SU-DHL-6 (cell line): ENCODE measurements at regions not wholly inside any gene's neighbourhood (a gene's known extent, or its start where the extent isn't known, plus 50 kb on each side); places are given as distances from the start of the nearest gene placed in this dataset.
"Not testable (repeated sequence)": the region's sequence is repeated elsewhere in the genome, so short reads cannot be mapped to it uniquely, and the experiment has no call there.

Source experiments
- H2AFZ ChIP-seq: fragments of 200-600 bp; sonication (generic); 2 replicates; pipeline ENCODE4 v1.6.1; 2014; ENCODE audit warnings: low read depth, mild to moderate bottlenecking, moderate library complexity, mixed read lengths, antibody characterized with exemption, low read length; ENCODE audit not compliant: severe bottlenecking
- H3F3A ChIP-seq: fragments of 200-600 bp; shearing (Covaris generic); 2 replicates; pipeline ENCODE4 v1.6.0; 2016; ENCODE audit warnings: antibody characterized with exemption, mild to moderate bottlenecking; ENCODE audit not compliant: insufficient read depth
- H3K27ac ChIP-seq: fragments of 200-600 bp; sonication (generic); 2 replicates; pipeline ENCODE4 v1.5.1; 2016; ENCODE audit warnings: low read depth, mild to moderate bottlenecking, low read length, moderate library complexity, mixed read lengths
- H3K27me3 ChIP-seq: fragments of 200-600 bp; sonication (generic), shearing (Covaris generic); 2 replicates; pipeline ENCODE4 v1.6.0; 2014; ENCODE audit warnings: mild to moderate bottlenecking, low read length
- H3K36me3 ChIP-seq: fragments of 200-600 bp; sonication (generic); 2 replicates; pipeline ENCODE4 v1.6.1; 2014; ENCODE audit warnings: mild to moderate bottlenecking, low read length, mixed read lengths
- H3K4me2 ChIP-seq: fragments of 300-600, 200-600 bp; shearing (Covaris generic), sonication (generic); 2 replicates; pipeline ENCODE4 v1.6.0; 2014; ENCODE audit warnings: low read length, low read depth, mild to moderate bottlenecking; ENCODE audit not compliant: poor library complexity, severe bottlenecking
- H3K4me3 ChIP-seq: fragments of 200-600 bp; sonication (generic); 2 replicates; pipeline ENCODE4 v1.5.1; 2014; ENCODE audit warnings: antibody characterized with exemption, low read length, mild to moderate bottlenecking, mixed read lengths; ENCODE audit not compliant: insufficient read depth, poor library complexity, severe bottlenecking
- H3K79me2 ChIP-seq: fragments of 200-600 bp; sonication (generic); 2 replicates; pipeline ENCODE4 v1.6.1; 2014; ENCODE audit warnings: mild to moderate bottlenecking, low read length, moderate library complexity; ENCODE audit not compliant: insufficient read depth
- H3K9ac ChIP-seq: fragments of 200-600 bp; sonication (generic); 2 replicates; pipeline ENCODE4 v1.7.0; 2014; ENCODE audit warnings: mild to moderate bottlenecking, low read length
- H3K9me2 ChIP-seq: fragments of 200-600 bp; sonication (generic); replicated peaks from 2 replicates; pipeline ENCODE4 v1.6.1; 2014; ENCODE audit warnings: low read length; ENCODE audit not compliant: insufficient read depth
- H3K9me3 ChIP-seq: fragments of 200-600 bp; sonication (generic); 2 replicates; pipeline ENCODE4 v1.6.1; 2014; ENCODE audit warnings: low read length, mixed read lengths; ENCODE audit not compliant: insufficient read depth
- H4K20me1 ChIP-seq: fragments of 200-600 bp; sonication (generic); 2 replicates; pipeline ENCODE4 v1.6.1; 2014; ENCODE audit warnings: low read depth, mild to moderate bottlenecking, antibody characterized with exemption, low read length, moderate library complexity, mixed read lengths
- EZH2phosphoT487 ChIP-seq: fragments of 200-600 bp; sonication (generic), shearing (Covaris generic); conservative IDR thresholded peaks from 2 replicates; pipeline ENCODE4 v1.6.1; 2018; ENCODE audit warnings: mild to moderate bottlenecking, antibody characterized with exemption, low read length, moderate library complexity, mixed read lengths
- TF ChIP-seq, protein P1 (sequence below): fragments of 200-600 bp; sonication (generic); IDR thresholded peaks from one replicate; pipeline ENCODE4 v1.5.1; 2017; ENCODE audit warnings: antibody characterized with exemption, mild to moderate bottlenecking, low read length, moderate library complexity; ENCODE audit not compliant: insufficient read depth, poor library complexity, severe bottlenecking

DNA sequence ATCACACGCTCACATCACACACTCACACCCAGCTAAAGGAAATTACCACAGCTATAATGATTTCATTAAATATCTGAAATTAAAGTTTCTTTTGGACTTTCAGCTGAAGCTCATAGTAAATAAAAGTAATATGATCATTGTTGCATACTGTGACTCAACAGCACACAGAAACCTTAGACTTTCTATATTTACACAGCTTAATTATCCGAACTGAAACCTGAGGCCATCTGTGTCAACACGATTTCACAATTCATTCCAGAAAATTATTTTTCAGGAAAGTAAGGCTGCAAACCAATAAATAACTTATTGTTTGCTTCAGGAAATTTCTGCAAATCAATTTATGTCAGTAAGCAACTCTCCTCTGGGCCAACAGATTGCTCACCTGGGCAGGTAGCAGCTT lies 1352.2 kb upstream of the CDH18 start:
- H2AFZ ChIP-seq, H3K9me2 ChIP-seq, H3K79me2 ChIP-seq, H3K36me3 ChIP-seq, H4K20me1 ChIP-seq, H3K4me3 ChIP-seq, H3K4me2 ChIP-seq, H3K9me3 ChIP-seq, H3K27ac ChIP-seq, H3K27me3 ChIP-seq, H3K9ac ChIP-seq, H3F3A ChIP-seq: not testable (repeated sequence)

GRCh38 chr5:21336478-21336877 lies 1348.5 kb upstream of the CDH18 start:
- not testable (repeated sequence) for H3K27me3 ChIP-seq, H3K4me3 ChIP-seq

GRCh38 chr5:21315376-21315775 lies 1327.4 kb upstream of the CDH18 start:
- not testable (repeated sequence) for H3K79me2 ChIP-seq, H3K4me2 ChIP-seq, H3K9me2 ChIP-seq, H3K27me3 ChIP-seq, H2AFZ ChIP-seq, H3K9ac ChIP-seq, H3K27ac ChIP-seq, H3K9me3 ChIP-seq, H4K20me1 ChIP-seq, H3K36me3 ChIP-seq, H3F3A ChIP-seq, H3K4me3 ChIP-seq

More at GRCh38 chr5:21336478-21336877, 1348.5 kb upstream of the CDH18 start:
- not testable (repeated sequence) for H3K79me2 ChIP-seq, H3K27ac ChIP-seq, H3K4me2 ChIP-seq, H3K9me3 ChIP-seq, H4K20me1 ChIP-seq, H3F3A ChIP-seq, H3K36me3 ChIP-seq, H3K9me2 ChIP-seq, H2AFZ ChIP-seq, H3K9ac ChIP-seq

DNA sequence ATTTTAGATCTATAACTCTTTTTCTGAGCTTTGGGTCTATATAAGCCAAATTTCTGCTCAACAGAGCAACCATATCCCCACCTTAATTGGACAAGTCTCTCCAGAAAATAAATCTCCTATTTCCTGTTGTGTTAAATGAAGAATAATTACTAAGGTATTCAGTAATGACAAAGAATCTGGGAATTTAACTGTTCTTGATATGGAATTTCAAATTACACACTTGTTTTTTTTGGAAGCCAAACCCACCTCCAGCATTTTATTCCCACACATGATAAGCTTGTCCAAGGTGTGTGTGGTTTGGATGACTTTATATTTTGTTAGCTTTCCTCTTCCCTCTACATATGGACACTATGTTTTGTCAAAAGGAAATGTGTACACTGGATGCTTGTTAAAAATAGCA lies 1313.2 kb upstream of the CDH18 start:
- not testable (repeated sequence) for H3K4me3 ChIP-seq, H3F3A ChIP-seq, H2AFZ ChIP-seq

GRCh38 chr5:21274361-21274760 lies 1286.4 kb upstream of the CDH18 start:
- H3K27me3 ChIP-seq, H3K36me3 ChIP-seq, H3K9ac ChIP-seq: not testable (repeated sequence)

More for the DNA sequence above, 1313.2 kb upstream of the CDH18 start:
- not testable (repeated sequence) for H3K9me3 ChIP-seq, H3K4me2 ChIP-seq, H3K9ac ChIP-seq, H3K27ac ChIP-seq, H3K36me3 ChIP-seq, H3K79me2 ChIP-seq, H3K27me3 ChIP-seq, H3K9me2 ChIP-seq, H4K20me1 ChIP-seq

GRCh38 chr5:21263361-21263760 lies 1275.4 kb upstream of the CDH18 start:
- Histone ChIP-seq H3K9ac (no peak overlapping the region), H3K9me2 (no peaks in the 10 kb centered on the region), H3K9me3 (no peaks in the 10 kb centered on the region), H3K36me3 (no peaks in the 10 kb centered on the region), H3K27me3 (no peaks in the 10 kb centered on the region), H3F3A (no peaks in the 10 kb centered on the region), H3K79me2 (no peaks in the 10 kb centered on the region), H4K20me1 (no peaks in the 10 kb centered on the region), H2AFZ (no peak overlapping the region), H3K27ac (no peak overlapping the region), H3K4me2 (no peak overlapping the region), H3K4me3 (no peak overlapping the region)
- no peak for TF ChIP-seq EZH2phosphoT487
- TF ChIP-seq, protein P1, sequence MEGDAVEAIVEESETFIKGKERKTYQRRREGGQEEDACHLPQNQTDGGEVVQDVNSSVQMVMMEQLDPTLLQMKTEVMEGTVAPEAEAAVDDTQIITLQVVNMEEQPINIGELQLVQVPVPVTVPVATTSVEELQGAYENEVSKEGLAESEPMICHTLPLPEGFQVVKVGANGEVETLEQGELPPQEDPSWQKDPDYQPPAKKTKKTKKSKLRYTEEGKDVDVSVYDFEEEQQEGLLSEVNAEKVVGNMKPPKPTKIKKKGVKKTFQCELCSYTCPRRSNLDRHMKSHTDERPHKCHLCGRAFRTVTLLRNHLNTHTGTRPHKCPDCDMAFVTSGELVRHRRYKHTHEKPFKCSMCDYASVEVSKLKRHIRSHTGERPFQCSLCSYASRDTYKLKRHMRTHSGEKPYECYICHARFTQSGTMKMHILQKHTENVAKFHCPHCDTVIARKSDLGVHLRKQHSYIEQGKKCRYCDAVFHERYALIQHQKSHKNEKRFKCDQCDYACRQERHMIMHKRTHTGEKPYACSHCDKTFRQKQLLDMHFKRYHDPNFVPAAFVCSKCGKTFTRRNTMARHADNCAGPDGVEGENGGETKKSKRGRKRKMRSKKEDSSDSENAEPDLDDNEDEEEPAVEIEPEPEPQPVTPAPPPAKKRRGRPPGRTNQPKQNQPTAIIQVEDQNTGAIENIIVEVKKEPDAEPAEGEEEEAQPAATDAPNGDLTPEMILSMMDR = no peak

More at GRCh38 chr5:21274361-21274760, 1286.4 kb upstream of the CDH18 start:
- H3K9me2 ChIP-seq, H3K79me2 ChIP-seq, H2AFZ ChIP-seq, H4K20me1 ChIP-seq, H3K4me3 ChIP-seq, H3F3A ChIP-seq, H3K4me2 ChIP-seq, H3K9me3 ChIP-seq, H3K27ac ChIP-seq: not testable (repeated sequence)
